A549 (cell line): ENCODE measurements at regions not wholly inside any gene's neighbourhood (a gene's known extent, or its start where the extent isn't known, plus 50 kb on each side); places are given as distances from the start of the nearest gene placed in this dataset.

Experiments used
- BHLHE40 ChIP-seq: IDR thresholded peaks from 2 replicates; pipeline ENCODE4 v1.6.1; 2012; ENCODE audit warnings: low read depth, low read length, inconsistent platforms
- CBX8 ChIP-seq: fragments of 200-600 bp; sonication (generic); IDR thresholded peaks from 2 replicates; pipeline ENCODE4 v1.6.1; 2016
- CEBPB ChIP-seq, 2 experiments: fragments of >200 bp in 1 of 2; sonication (Bioruptor Twin) in 1 of 2; formaldehyde crosslinking in 1 of 2; IDR thresholded peaks; 2 replicates each; pipeline ENCODE4 v1.6.1; 2012 to 2016
- CHD4 ChIP-seq: fragments of 200-600 bp; sonication (generic); IDR thresholded peaks from 2 replicates; pipeline ENCODE4 v1.6.1; 2016; ENCODE audit warnings: antibody characterized with exemption, mild to moderate bottlenecking, borderline replicate concordance
- ESRRA ChIP-seq: fragments of 150-350 bp; IDR thresholded peaks from 2 replicates; pipeline ENCODE4 v1.6.1; 2014; ENCODE audit warnings: mild to moderate bottlenecking, low read length, borderline replicate concordance
- MAFK ChIP-seq: fragments of 450-650 bp; IDR thresholded peaks from 2 replicates; pipeline ENCODE4 v1.6.1; 2014; ENCODE audit not compliant: partially characterized antibody
- MYC ChIP-seq: IDR thresholded peaks from 2 replicates; pipeline ENCODE4 v1.6.1; 2012; ENCODE audit warnings: mild to moderate bottlenecking, inconsistent platforms, low read length, improper control_type of control experiment, borderline replicate concordance
- POLR2A ChIP-seq: IDR thresholded peaks from 2 replicates; pipeline ENCODE4 v1.6.1; 2012; ENCODE audit warnings: mild to moderate bottlenecking, low read length
- RCOR1 ChIP-seq: fragments of 150-350 bp; IDR thresholded peaks from 2 replicates; pipeline ENCODE4 v1.6.1; 2014; ENCODE audit warnings: antibody characterized with exemption, low read length, low read depth
- TF ChIP-seq, protein P1 (sequence below): fragments of >200 bp; sonication (Bioruptor Twin); formaldehyde crosslinking; IDR thresholded peaks from 3 replicates; pipeline ENCODE4 v1.5.1; 2016
- TF ChIP-seq, protein P2 (sequence below): IDR thresholded peaks from 2 replicates; pipeline ENCODE4 v1.6.1; 2012

DNA sequence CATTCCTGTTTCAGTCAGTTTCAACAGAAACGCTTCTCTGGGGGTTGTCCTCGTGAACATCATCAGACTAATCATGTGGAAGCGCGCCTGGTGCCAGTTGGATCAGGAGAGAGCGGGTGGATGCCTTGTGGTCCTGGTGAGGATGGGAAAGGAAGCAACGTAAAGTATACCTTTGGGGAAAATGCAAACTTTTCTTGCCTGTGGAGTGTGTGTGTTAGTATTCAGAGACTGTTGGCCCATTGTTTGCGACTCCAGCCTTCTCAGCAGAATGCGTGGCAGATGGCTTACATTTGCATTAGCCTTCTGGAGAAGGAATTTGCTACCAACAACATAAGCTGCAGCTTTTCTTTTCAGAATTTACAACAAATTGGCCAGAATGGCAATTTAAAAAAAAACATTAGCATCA lies 173.9 kb downstream of the RWDD3 start:
- TF ChIP-seq, protein P1, sequence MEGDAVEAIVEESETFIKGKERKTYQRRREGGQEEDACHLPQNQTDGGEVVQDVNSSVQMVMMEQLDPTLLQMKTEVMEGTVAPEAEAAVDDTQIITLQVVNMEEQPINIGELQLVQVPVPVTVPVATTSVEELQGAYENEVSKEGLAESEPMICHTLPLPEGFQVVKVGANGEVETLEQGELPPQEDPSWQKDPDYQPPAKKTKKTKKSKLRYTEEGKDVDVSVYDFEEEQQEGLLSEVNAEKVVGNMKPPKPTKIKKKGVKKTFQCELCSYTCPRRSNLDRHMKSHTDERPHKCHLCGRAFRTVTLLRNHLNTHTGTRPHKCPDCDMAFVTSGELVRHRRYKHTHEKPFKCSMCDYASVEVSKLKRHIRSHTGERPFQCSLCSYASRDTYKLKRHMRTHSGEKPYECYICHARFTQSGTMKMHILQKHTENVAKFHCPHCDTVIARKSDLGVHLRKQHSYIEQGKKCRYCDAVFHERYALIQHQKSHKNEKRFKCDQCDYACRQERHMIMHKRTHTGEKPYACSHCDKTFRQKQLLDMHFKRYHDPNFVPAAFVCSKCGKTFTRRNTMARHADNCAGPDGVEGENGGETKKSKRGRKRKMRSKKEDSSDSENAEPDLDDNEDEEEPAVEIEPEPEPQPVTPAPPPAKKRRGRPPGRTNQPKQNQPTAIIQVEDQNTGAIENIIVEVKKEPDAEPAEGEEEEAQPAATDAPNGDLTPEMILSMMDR: no peak
- TF ChIP-seq, protein P2, sequence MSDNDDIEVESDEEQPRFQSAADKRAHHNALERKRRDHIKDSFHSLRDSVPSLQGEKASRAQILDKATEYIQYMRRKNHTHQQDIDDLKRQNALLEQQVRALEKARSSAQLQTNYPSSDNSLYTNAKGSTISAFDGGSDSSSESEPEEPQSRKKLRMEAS: no peak
- TF ChIP-seq CBX8: no peak
- TF ChIP-seq MAFK: no peak
- no peak for TF ChIP-seq BHLHE40
- TF ChIP-seq POLR2A: no peak
- no peak for TF ChIP-seq ESRRA
- no peak for TF ChIP-seq RCOR1
- TF ChIP-seq CEBPB (IDR thresholded peaks at IDR 0.05): no peak
- no peak for TF ChIP-seq CHD4
- no peak for TF ChIP-seq MYC
